ENCODE measurements at regions not wholly inside any gene's neighbourhood (a gene's known extent, or its start where the extent isn't known, plus 50 kb on each side); places are given as distances from the start of the nearest gene placed in this dataset.

GRCh38 chr12:91267039-91267438 is 84.4 kb upstream of the DCN start:
- no peaks in the 10 kb centered on the region for H3F3A ChIP-seq (ENCODE audit: insufficient read depth, low read length)
- no peak overlapping the region for H3K9ac ChIP-seq (ENCODE audit: low read length)
- no peaks in the 10 kb centered on the region for H3K4me1 ChIP-seq (ENCODE audit: low read length)
- no peak overlapping the region for H3K27ac ChIP-seq (ENCODE audit: low read length)
- no peak overlapping the region for H2AFZ ChIP-seq (ENCODE audit: low read length)
- H3K36me3 ChIP-seq (replicated peaks; ENCODE audit: insufficient read depth, low read length) = no peaks in the 10 kb centered on the region
- H3K27me3 ChIP-seq (replicated peaks; ENCODE audit: insufficient read depth, low read length) = no peaks in the 10 kb centered on the region
- DNase-seq = no peak
- no peak overlapping the region for H3K4me3 ChIP-seq (ENCODE audit: low read length)
- H3K9me3 ChIP-seq (replicated peaks; ENCODE audit: insufficient read depth, low read length) = no peaks in the 10 kb centered on the region
- no peak overlapping the region for H3K4me2 ChIP-seq (ENCODE audit: low read depth, low read length)
- H4K20me1 ChIP-seq (ENCODE audit: insufficient read depth, low read length) = no peaks in the 10 kb centered on the region
- H3K9me2 ChIP-seq (replicated peaks; ENCODE audit: insufficient read depth, low read length) = no peaks in the 10 kb centered on the region
- H3K79me2 ChIP-seq (ENCODE audit: low read length) = no peaks in the 10 kb centered on the region
- no peak for TF ChIP-seq CTCF (IDR thresholded peaks at IDR 0.05; ENCODE audit: low read length)
- no peak for TF ChIP-seq EZH2phosphoT487 (IDR thresholded peaks at IDR 0.05; ENCODE audit: low read length)
- TF ChIP-seq EZH2 (optimal IDR thresholded peaks at IDR 0.05; ENCODE audit: low read depth, low read length) = no peak

- Histone ChIP-seq H3K79me2 (ENCODE audit: low read length) (no peaks in the 10 kb centered on the region), H3K9me2 (replicated peaks; ENCODE audit: insufficient read depth, low read length) (no peaks in the 10 kb centered on the region), H3K4me1 (ENCODE audit: low read length) (no peaks in the 10 kb centered on the region), H3K36me3 (replicated peaks; ENCODE audit: insufficient read depth, low read length) (no peaks in the 10 kb centered on the region), H3K9ac (ENCODE audit: low read length) (no peak overlapping the region), H3F3A (ENCODE audit: insufficient read depth, low read length) (no peaks in the 10 kb centered on the region), H3K4me2 (ENCODE audit: low read depth, low read length) (no peak overlapping the region), H2AFZ (ENCODE audit: low read length) (no peak overlapping the region), H4K20me1 (ENCODE audit: insufficient read depth, low read length) (no peaks in the 10 kb centered on the region), H3K4me3 (ENCODE audit: low read length) (no peak overlapping the region), H3K27ac (ENCODE audit: low read length) (no peak overlapping the region), H3K9me3 (replicated peaks; ENCODE audit: insufficient read depth, low read length) (no peaks in the 10 kb centered on the region), H3K27me3 (replicated peaks; ENCODE audit: insufficient read depth, low read length) (no peaks in the 10 kb centered on the region)
- DNase-seq = no peak
- TF ChIP-seq EZH2phosphoT487 (IDR thresholded peaks at IDR 0.05; ENCODE audit: low read length) (no peak), EZH2 (optimal IDR thresholded peaks at IDR 0.05; ENCODE audit: low read depth, low read length) (no peak), CTCF (IDR thresholded peaks at IDR 0.05; ENCODE audit: low read length) (no peak)
Measured at GRCh38 chr12:91264178-91264577, 81.6 kb upstream of the DCN start.

GRCh38 chr12:91261820-91262676 is 79.4 kb upstream of the DCN start:
- Histone ChIP-seq H3K9me2 (replicated peaks; ENCODE audit: insufficient read depth, low read length) (no peaks in the 10 kb centered on the region), H3K36me3 (replicated peaks; ENCODE audit: insufficient read depth, low read length) (no peaks in the 10 kb centered on the region), H3K79me2 (ENCODE audit: low read length) (no peaks in the 10 kb centered on the region), H4K20me1 (ENCODE audit: insufficient read depth, low read length) (no peaks in the 10 kb centered on the region), H3K27me3 (replicated peaks; ENCODE audit: insufficient read depth, low read length) (no peaks in the 10 kb centered on the region), H3F3A (ENCODE audit: insufficient read depth, low read length) (no peaks in the 10 kb centered on the region), H3K4me1 (ENCODE audit: low read length) (no peaks in the 10 kb centered on the region), H3K27ac (ENCODE audit: low read length) (no peak overlapping the region), H2AFZ (ENCODE audit: low read length) (no peak overlapping the region), H3K9ac (ENCODE audit: low read length) (no peak overlapping the region), H3K4me3 (ENCODE audit: low read length) (no peak overlapping the region), H3K4me2 (ENCODE audit: low read depth, low read length) (no peak overlapping the region), H3K9me3 (replicated peaks; ENCODE audit: insufficient read depth, low read length) (no peaks in the 10 kb centered on the region)
- TF ChIP-seq EZH2 (optimal IDR thresholded peaks at IDR 0.05; ENCODE audit: low read depth, low read length) (no peak), CTCF (IDR thresholded peaks at IDR 0.05; ENCODE audit: low read length) (no peak), EZH2phosphoT487 (IDR thresholded peaks at IDR 0.05; ENCODE audit: low read length) (no peak)
- DNase-seq = no peak
